ENCODE measurements at regions not wholly inside any gene's neighbourhood (a gene's known extent, or its start where the extent isn't known, plus 50 kb on each side); places are given as distances from the start of the nearest gene placed in this dataset.

- TF ChIP-seq, protein P1, sequence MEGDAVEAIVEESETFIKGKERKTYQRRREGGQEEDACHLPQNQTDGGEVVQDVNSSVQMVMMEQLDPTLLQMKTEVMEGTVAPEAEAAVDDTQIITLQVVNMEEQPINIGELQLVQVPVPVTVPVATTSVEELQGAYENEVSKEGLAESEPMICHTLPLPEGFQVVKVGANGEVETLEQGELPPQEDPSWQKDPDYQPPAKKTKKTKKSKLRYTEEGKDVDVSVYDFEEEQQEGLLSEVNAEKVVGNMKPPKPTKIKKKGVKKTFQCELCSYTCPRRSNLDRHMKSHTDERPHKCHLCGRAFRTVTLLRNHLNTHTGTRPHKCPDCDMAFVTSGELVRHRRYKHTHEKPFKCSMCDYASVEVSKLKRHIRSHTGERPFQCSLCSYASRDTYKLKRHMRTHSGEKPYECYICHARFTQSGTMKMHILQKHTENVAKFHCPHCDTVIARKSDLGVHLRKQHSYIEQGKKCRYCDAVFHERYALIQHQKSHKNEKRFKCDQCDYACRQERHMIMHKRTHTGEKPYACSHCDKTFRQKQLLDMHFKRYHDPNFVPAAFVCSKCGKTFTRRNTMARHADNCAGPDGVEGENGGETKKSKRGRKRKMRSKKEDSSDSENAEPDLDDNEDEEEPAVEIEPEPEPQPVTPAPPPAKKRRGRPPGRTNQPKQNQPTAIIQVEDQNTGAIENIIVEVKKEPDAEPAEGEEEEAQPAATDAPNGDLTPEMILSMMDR (IDR thresholded peaks at IDR 0.05; ENCODE audit: insufficient read depth, low read length, severe bottlenecking): no peak
- peak; percentile 25 for DNase-seq (ENCODE audit: low read depth)
- FAIRE-seq: no peak
Observed at GRCh38 chr7:80563561-80564327, 51.9 kb upstream of the GNAT3 start.

GRCh38 chr7:80565554-80565953 is 53.7 kb upstream of the GNAT3 start:
- FAIRE-seq (no peak), DNase-seq (ENCODE audit: low read depth) (no peak)
- Histone ChIP-seq H3K4me3 (ENCODE audit: low read depth, low read length) (no peak overlapping the region), H3K36me3 (ENCODE audit: control insufficient read depth, insufficient read depth, low read length) (no peaks in the 10 kb centered on the region), H3K27me3 (ENCODE audit: control insufficient read depth, insufficient read depth, low read length) (no peaks in the 10 kb centered on the region)
- TF ChIP-seq, protein P1 (IDR thresholded peaks at IDR 0.05; ENCODE audit: insufficient read depth, low read length, severe bottlenecking): no peak

More at GRCh38 chr7:80563561-80564327, 51.9 kb upstream of the GNAT3 start:
- no peaks in the 10 kb centered on the region for H3K36me3 ChIP-seq (ENCODE audit: control insufficient read depth, insufficient read depth, low read length)
- H3K27me3 ChIP-seq (ENCODE audit: control insufficient read depth, insufficient read depth, low read length): no peaks in the 10 kb centered on the region
- no peak overlapping the region for H3K4me3 ChIP-seq (ENCODE audit: low read depth, low read length)

DNA sequence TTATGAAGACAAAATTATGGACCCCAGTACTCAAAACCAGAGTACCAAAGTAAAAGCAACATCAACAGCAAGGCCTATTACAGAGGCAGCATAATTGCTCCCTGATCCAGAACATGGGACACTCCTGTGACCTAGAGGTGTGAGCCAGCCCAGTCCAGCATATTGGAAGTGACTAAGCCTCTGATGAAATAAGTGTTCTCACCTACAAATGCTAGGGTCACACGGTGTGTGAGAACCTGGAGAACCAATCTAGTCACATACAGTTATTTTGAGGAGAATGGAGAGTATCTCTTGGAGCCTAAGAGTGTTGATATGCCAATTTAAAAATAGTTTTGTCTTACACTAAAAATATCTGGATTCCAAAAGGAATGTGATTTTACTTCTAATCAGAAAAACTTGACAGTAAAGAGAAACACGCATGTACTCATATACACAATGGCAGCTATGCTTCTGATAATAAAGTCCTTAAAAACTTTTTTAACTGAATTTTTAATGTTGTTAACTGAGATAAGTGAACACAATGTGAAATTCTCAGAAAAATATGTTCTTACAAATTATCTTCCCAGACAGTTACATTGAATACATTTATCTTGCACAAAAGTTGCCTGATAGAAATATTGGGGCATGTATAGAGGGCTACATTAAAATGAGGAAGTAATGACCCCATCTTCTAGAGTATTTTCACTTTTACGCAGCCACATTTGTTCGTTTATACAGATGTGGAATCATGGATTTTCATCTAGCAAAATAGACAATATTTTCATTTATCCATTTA is 56.8 kb upstream of the CD36 start:
- DNase-seq (ENCODE audit: low read depth): peak; percentile 88
- FAIRE-seq: no peak
- Histone ChIP-seq H3K4me3 (ENCODE audit: low read depth, low read length) (no peak overlapping the region), H3K36me3 (ENCODE audit: control insufficient read depth, insufficient read depth, low read length) (no peaks in the 10 kb centered on the region), H3K27me3 (ENCODE audit: control insufficient read depth, insufficient read depth, low read length) (no peaks in the 10 kb centered on the region)
- TF ChIP-seq, protein P1 (IDR thresholded peaks at IDR 0.05; ENCODE audit: insufficient read depth, low read length, severe bottlenecking): no peak

DNA sequence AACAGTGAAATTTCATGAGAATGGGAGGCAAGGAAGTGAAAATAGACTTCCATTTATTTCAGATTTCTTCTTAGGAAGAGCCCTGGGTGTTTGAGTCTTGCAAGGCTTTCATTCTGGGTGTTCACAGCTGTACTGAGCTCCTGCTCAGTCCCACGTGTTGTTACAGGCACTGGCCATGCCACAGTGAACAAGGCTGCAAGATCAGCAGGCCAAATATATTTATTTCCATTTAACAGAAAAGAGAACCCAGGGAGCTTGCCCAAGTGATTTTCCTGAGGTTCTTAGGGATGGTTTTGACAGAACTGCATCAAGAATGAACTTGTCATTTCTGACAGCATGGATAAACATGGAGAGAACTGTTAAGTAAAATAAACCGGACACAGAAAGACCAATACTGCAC is 54.5 kb upstream of the CD36 start:
- Histone ChIP-seq H3K27me3 (ENCODE audit: control insufficient read depth, insufficient read depth, low read length) (no peaks in the 10 kb centered on the region), H3K36me3 (ENCODE audit: control insufficient read depth, insufficient read depth, low read length) (no peaks in the 10 kb centered on the region), H3K4me3 (ENCODE audit: low read depth, low read length) (no peak overlapping the region)
- TF ChIP-seq, protein P1 (IDR thresholded peaks at IDR 0.05; ENCODE audit: insufficient read depth, low read length, severe bottlenecking): no peak
- DNase-seq (ENCODE audit: low read depth): peak; percentile 63
- no peak for FAIRE-seq

GRCh38 chr7:80584778-80585177 is 53.7 kb upstream of the CD36 start:
- Histone ChIP-seq H3K27me3 (ENCODE audit: control insufficient read depth, insufficient read depth, low read length) (no peaks in the 10 kb centered on the region), H3K4me3 (ENCODE audit: low read depth, low read length) (no peak overlapping the region), H3K36me3 (ENCODE audit: control insufficient read depth, insufficient read depth, low read length) (no peaks in the 10 kb centered on the region)
- FAIRE-seq: peak; percentile 91
- TF ChIP-seq, protein P1 (IDR thresholded peaks at IDR 0.05; ENCODE audit: insufficient read depth, low read length, severe bottlenecking): no peak
- peak; percentile 95 for DNase-seq (ENCODE audit: low read depth)
